Activated CD4-positive, alpha-beta T cell treated with anti-CD3 and anti-CD28 coated beads, Interleukin-2, amount 10 ng/mL, durations not matched to agents 7 days and 5 days (primary cell): ENCODE measurements at regions not wholly inside any gene's neighbourhood (a gene's known extent, or its start where the extent isn't known, plus 50 kb on each side); places are given as distances from the start of the nearest gene placed in this dataset.
"Not testable (repeated sequence)": the region's sequence is repeated elsewhere in the genome, so short reads cannot be mapped to it uniquely, and the experiment has no call there.

ENCODE experiments used
- CTCF ChIA-PET: fragments of 350-600 bp; sonication (Branson Sonifier 250); formaldehyde crosslinking; loops from one replicate; lab custom pipeline; 2021; ENCODE audit warnings: antibody characterized with exemption; lab: Charles Lee
- POLR2A ChIA-PET: fragments of 350-600 bp; sonication (Branson Sonifier 250); formaldehyde crosslinking; loops from one replicate; lab custom pipeline; 2021; ENCODE audit warnings: antibody characterized with exemption; lab: Charles Lee
- DNase-seq: peaks from one replicate; pipeline ENCODE4 v3.0.0-alpha.2; 2020
- H3K27ac Mint-ChIP-seq: one replicate; pipeline ENCODE4 v1.8.0; 2021; ENCODE audit warnings: mild to moderate bottlenecking, moderate library complexity, mixed read lengths
- H3K27me3 Mint-ChIP-seq: one replicate; pipeline ENCODE4 v1.8.0; 2021; ENCODE audit warnings: mixed read lengths
- H3K36me3 Mint-ChIP-seq: one replicate; pipeline ENCODE4 v1.8.0; 2021; ENCODE audit warnings: low read depth, mixed read lengths
- H3K4me1 Mint-ChIP-seq: one replicate; pipeline ENCODE4 v1.8.0; 2021; ENCODE audit warnings: mixed read lengths
- H3K4me3 Mint-ChIP-seq: one replicate; pipeline ENCODE4 v1.8.0; 2021; ENCODE audit warnings: mild to moderate bottlenecking, moderate library complexity, mixed read lengths
- H3K9me3 Mint-ChIP-seq: one replicate; pipeline ENCODE4 v1.8.0; 2021; ENCODE audit warnings: mixed read lengths

DNA sequence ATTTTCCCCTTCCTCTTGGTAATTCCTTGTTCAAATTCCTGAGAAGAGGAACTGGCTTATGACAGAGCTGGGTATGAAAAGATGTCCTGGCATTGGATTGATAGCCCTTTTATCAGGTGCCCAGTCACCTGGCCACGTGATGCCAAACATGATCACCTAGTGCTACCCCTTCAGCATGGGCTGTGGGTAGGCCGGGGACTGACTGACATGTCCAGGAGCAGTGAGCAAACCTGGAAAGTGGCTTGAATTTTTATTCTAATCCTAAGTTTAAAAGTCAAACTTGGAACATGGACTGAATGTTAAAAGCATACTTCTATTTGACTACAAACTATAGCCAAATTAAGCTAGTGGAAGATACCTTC lies 99.7 kb upstream of the CXCL13 start:
- ChIA-PET CTCF (interaction anchor here (1.3 kb wide), 1 partner anchor 11 kb away, joined by 3 read pairs; no protein-coding TSS in a partner anchor), POLR2A (no interaction called here)
- Mint-ChIP-seq H3K9me3 (no peaks in the 10 kb centered on the region), H3K4me3 (no peak overlapping the region), H3K27ac (no peak overlapping the region), H3K27me3 (peaks cover 3% of the 10 kb centered on the region), H3K4me1 (no peaks in the 10 kb centered on the region), H3K36me3 (no peaks in the 10 kb centered on the region)
- DNase-seq, result no peak

DNA sequence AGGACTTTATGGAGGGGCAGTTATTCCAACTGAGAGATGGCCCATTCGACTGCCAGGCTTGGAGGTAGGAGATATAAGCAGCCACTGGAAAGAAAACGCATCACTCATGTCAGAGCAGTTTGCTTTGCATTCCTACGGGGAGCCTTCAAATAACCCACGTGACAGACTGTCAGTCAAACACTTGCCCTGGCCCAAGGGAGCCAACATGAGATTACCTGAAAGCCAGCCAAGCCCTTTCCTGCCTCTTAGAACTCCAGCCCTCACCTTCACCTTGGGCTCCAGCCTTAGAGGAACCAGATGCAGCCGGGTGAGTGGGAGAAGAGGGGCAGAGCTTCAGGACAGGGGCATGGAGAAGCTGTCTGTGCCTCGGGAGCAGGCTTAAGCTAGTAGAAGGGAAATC lies 95.3 kb upstream of the CXCL13 start:
- Mint-ChIP-seq H3K36me3 (no peaks in the 10 kb centered on the region), H3K4me1 (no peaks in the 10 kb centered on the region), H3K27ac (no peak overlapping the region), H3K9me3 (no peaks in the 10 kb centered on the region), H3K4me3 (no peak overlapping the region), H3K27me3 (peaks cover 3% of the 10 kb centered on the region)
- CTCF ChIA-PET, result no interaction called here
- POLR2A ChIA-PET, result no interaction called here
- DNase-seq, result no peak

DNA sequence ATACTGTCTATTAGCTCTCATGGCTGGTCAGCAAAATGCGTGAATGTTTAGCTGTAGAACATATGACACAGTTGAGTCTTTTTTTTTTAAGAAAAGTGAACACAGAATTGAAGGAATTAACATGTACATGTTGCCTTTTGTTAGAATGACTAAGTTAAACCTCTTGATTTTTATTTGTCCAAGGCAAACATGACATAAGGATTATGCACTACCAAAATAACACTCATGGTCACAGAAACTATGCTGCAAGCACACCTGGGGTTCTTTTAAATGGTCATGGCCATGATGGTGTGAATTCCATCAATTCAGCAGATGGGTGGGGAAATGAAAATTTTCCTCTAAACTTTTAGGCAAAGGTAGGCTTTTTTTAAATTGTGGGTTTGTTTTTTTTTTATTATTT lies 80.1 kb upstream of the CXCL13 start:
- Mint-ChIP-seq H3K27ac (no peak overlapping the region), H3K4me1 (no peaks in the 10 kb centered on the region), H3K9me3 (peaks cover 2% of the 10 kb centered on the region), H3K36me3 (no peaks in the 10 kb centered on the region), H3K4me3 (no peak overlapping the region), H3K27me3 (peaks cover 20% of the 10 kb centered on the region)
- DNase-seq, result no peak
- CTCF ChIA-PET, result interaction anchor here (0.8 kb wide), 1 partner anchor 14 kb away, joined by 3 read pairs; no protein-coding TSS in a partner anchor
- POLR2A ChIA-PET, result no interaction called here

DNA sequence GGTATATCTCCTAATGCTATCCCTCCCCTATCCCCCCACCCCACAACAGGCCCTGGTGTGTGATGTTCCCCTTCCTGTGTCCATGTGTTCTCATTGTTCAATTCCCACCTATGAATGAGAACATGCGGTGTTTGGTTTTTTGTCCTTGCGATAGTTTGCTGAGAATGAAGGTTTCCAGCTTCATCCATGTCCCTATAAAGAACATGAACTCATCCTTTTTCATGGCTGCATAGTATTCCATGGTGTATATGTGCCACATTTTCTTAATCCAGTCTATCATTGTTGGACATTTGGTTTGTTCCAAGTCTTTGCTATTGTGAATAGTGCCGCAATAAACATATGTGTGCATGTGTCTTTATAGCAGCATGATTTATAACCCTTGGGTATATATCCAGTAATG lies 77.7 kb upstream of the CXCL13 start:
- DNase-seq, POLR2A ChIA-PET, H3K27me3 Mint-ChIP-seq, H3K36me3 Mint-ChIP-seq, H3K4me3 Mint-ChIP-seq, H3K27ac Mint-ChIP-seq, H3K9me3 Mint-ChIP-seq, H3K4me1 Mint-ChIP-seq, CTCF ChIA-PET: not testable (repeated sequence)

DNA sequence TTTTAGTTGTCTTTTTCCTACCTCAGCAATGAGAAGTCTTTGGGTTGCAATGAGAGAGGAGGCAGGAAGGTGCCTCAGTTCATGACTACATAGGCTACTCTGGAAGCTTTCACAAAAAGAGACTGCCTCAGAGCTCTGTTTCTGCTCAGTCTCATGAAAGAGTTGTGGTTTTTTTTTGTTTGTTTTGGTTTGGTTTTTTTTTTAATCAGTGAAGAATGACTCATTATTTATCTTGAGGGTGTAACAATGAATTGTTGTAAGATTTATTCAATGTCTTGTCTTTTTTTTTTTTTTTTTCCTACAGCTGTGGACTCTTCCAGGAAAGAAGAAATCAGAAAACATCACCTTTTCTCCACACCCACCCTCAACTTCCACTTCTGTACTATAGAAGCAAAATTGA lies 67.5 kb upstream of the CXCL13 start:
- H3K36me3 Mint-ChIP-seq, result no peaks in the 10 kb centered on the region
- peaks cover 5% of the 10 kb centered on the region for H3K9me3 Mint-ChIP-seq
- ChIA-PET POLR2A (interaction anchor here (0.6 kb wide), 1 partner anchor 143 kb away, joined by 3 read pairs; no protein-coding TSS in a partner anchor), CTCF (interaction anchor here (0.6 to 0.7 kb wide), 5 partner anchors 218 to 1927 kb away, joined by 3 to 9 read pairs (median 3); no protein-coding TSS in a partner anchor)
- peaks cover 13% of the 10 kb centered on the region for H3K4me1 Mint-ChIP-seq
- no peak overlapping the region for H3K4me3 Mint-ChIP-seq
- peaks cover 29% of the 10 kb centered on the region for H3K27me3 Mint-ChIP-seq
- no peak for DNase-seq
- H3K27ac Mint-ChIP-seq, result no peak overlapping the region

DNA sequence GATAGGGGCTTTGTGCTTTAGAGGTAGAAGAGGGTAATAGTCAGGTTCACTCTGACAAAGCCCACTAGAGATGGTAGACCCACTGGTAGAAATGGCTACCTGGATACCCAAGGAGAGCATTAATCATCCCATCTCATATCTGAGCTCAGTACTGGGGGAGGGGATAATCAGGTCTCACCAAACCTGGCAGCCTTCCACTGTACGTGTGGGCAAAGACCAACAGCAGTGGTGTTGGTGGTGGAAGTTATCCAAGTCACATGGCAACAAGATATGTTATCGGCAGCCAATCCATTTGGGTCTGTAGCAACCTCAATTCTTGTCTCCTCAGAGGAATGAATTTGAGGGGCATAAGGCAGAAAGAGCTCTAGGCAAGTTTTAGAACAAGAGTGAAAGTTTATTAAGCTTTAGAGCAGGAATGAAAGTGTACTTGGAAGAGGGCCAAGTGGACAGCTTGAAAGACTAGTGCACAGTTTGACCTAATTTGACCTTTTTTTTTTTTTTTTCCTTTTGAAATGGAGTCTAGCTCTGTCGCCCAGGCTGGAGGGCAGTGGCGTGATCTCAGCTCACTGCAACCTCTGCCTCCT lies 67.0 kb upstream of the CXCL13 start:
- H3K36me3 Mint-ChIP-seq, result no peaks in the 10 kb centered on the region
- no peak overlapping the region for H3K27ac Mint-ChIP-seq
- no peak for DNase-seq
- ChIA-PET POLR2A (interaction anchor here (0.7 kb wide), 1 partner anchor 53 kb away, joined by 3 read pairs; no protein-coding TSS in a partner anchor), CTCF (interaction anchor here (0.6 to 1.0 kb wide), 4 partner anchors 14 to 1283 kb away, joined by 3 to 5 read pairs (median 3); no protein-coding TSS in a partner anchor)
- no peak overlapping the region for H3K4me3 Mint-ChIP-seq
- peaks cover 13% of the 10 kb centered on the region for H3K4me1 Mint-ChIP-seq
- peaks cover 5% of the 10 kb centered on the region for H3K9me3 Mint-ChIP-seq
- peaks cover 32% of the 10 kb centered on the region for H3K27me3 Mint-ChIP-seq
